D721Med (cell line): ENCODE measurements at regions not wholly inside any gene's neighbourhood (a gene's known extent, or its start where the extent isn't known, plus 50 kb on each side); places are given as distances from the start of the nearest gene placed in this dataset.

Experiments
- DNase-seq: peaks from one replicate; pipeline ENCODE4 v3.0.0; 2011; ENCODE audit warnings: low spot score; ENCODE audit not compliant: insufficient read length
- FAIRE-seq: peaks from 2 replicates; lab custom pipeline; 2011; peaks lifted over from hg19 to GRCh38; lab: Jason Lieb, UNC
- CTCF ChIP-seq: IDR thresholded peaks from 2 replicates; pipeline ENCODE4 v1.5.1; 2012; ENCODE audit warnings: mild to moderate bottlenecking, control low read depth; ENCODE audit not compliant: insufficient read depth; ENCODE audit errors: missing control alignments

- no peak for FAIRE-seq
- TF ChIP-seq CTCF: no peak
- no peak for DNase-seq
Measured at GRCh38 chr9:85130764-85131163, 461.2 kb downstream of the NTRK2 start.

GRCh38 chr9:85130260-85130659, 460.7 kb downstream of the NTRK2 start:
- TF ChIP-seq CTCF: no peak
- DNase-seq (no peak), FAIRE-seq (no peak)

- no peak for DNase-seq
- TF ChIP-seq CTCF: no peak
- FAIRE-seq: no peak
Measured at GRCh38 chr9:85129514-85129913, 460.0 kb downstream of the NTRK2 start.

GRCh38 chr9:85118990-85119755, 449.6 kb downstream of the NTRK2 start:
- FAIRE-seq (no peak), DNase-seq (no peak)
- TF ChIP-seq CTCF: no peak

- FAIRE-seq (no peak), DNase-seq (no peak)
- TF ChIP-seq CTCF: no peak
Measured at GRCh38 chr9:85117831-85118230, 448.3 kb downstream of the NTRK2 start.

- DNase-seq: no peak
- TF ChIP-seq CTCF: no peak
- no peak for FAIRE-seq
Measured at GRCh38 chr9:85115473-85115872, 445.9 kb downstream of the NTRK2 start.

GRCh38 chr9:85114799-85115198, 445.3 kb downstream of the NTRK2 start:
- FAIRE-seq: no peak
- no peak for TF ChIP-seq CTCF
- DNase-seq: no peak
